ENCODE measurements at regions not wholly inside any gene's neighbourhood (a gene's known extent, or its start where the extent isn't known, plus 50 kb on each side); places are given as distances from the start of the nearest gene placed in this dataset.

GRCh38 chr1:94731891-94732290, 88.3 kb upstream of the SLC44A3 start:
- no peak for DNase-seq

- no peak for DNase-seq
Measured at GRCh38 chr1:94730450-94730849, 89.7 kb upstream of the SLC44A3 start.

GRCh38 chr1:94729267-94729666, 90.9 kb upstream of the SLC44A3 start:
- DNase-seq, result no peak

- DNase-seq, result no peak
Measured at GRCh38 chr1:94727846-94728715, 92.1 kb upstream of the SLC44A3 start.

- no peak for DNase-seq
Measured at GRCh38 chr1:94726981-94727685, 93.0 kb upstream of the SLC44A3 start.

- no peak for DNase-seq
Measured at GRCh38 chr1:94725566-94725965, 94.6 kb upstream of the SLC44A3 start.

GRCh38 chr1:94723894-94724293, 96.3 kb upstream of the SLC44A3 start:
- no peak for DNase-seq

- no peak for DNase-seq
Measured at GRCh38 chr1:94723463-94723862, 96.7 kb upstream of the SLC44A3 start.

GRCh38 chr1:94722181-94722580, 98.0 kb upstream of the SLC44A3 start:
- no peak for DNase-seq

GRCh38 chr1:94721240-94721639, 98.9 kb upstream of the SLC44A3 start:
- DNase-seq, result no peak

GRCh38 chr1:94719926-94720793, 100.0 kb upstream of the SLC44A3 start:
- no peak for DNase-seq

GRCh38 chr1:94716965-94717364, 103.2 kb upstream of the SLC44A3 start:
- DNase-seq, result no peak

- no peak for DNase-seq
Measured at GRCh38 chr1:94715321-94715720, 104.8 kb upstream of the SLC44A3 start.

GRCh38 chr1:94714552-94714951, 105.6 kb upstream of the SLC44A3 start:
- DNase-seq, result no peak

- DNase-seq, result no peak
Measured at GRCh38 chr1:94714152-94714551, 106.0 kb upstream of the SLC44A3 start.

- no peak for DNase-seq
Measured at GRCh38 chr1:94713472-94714141, 106.5 kb upstream of the SLC44A3 start.

GRCh38 chr1:94709891-94710581, 110.1 kb upstream of the SLC44A3 start:
- DNase-seq, result no peak

GRCh38 chr1:94708811-94709210, 111.3 kb upstream of the SLC44A3 start:
- DNase-seq, result no peak

GRCh38 chr1:94708299-94708685, 111.9 kb upstream of the SLC44A3 start:
- no peak for DNase-seq

- no peak for DNase-seq
Measured at GRCh38 chr1:94707321-94708298, 112.5 kb upstream of the SLC44A3 start.

- DNase-seq, result no peak
Measured at GRCh38 chr1:94702442-94702815, 117.7 kb upstream of the SLC44A3 start.

Measured in COR-L47 (cell line).